CD14-positive monocyte (primary cell): ENCODE measurements at regions not wholly inside any gene's neighbourhood (a gene's known extent, or its start where the extent isn't known, plus 50 kb on each side); places are given as distances from the start of the nearest gene placed in this dataset.

Experiments
- DNase-seq, 3 donors: peaks; one replicate each; pipeline ENCODE4 v3.0.0-alpha.2; 2011 to 2022
- H2AFZ ChIP-seq: 2 replicates; pipeline ENCODE4 v1.6.0; 2012; ENCODE audit warnings: mild to moderate bottlenecking, low read depth, low read length, inconsistent platforms; ENCODE audit not compliant: insufficient read depth, poor library complexity, severe bottlenecking
- H3K27ac ChIP-seq, 2 donors: 1 replicate in 1 of 2; 2 replicates in 1 of 2; pipeline ENCODE4 v1.5.1; 2012 to 2013; ENCODE audit warnings: low read length in 2 of 2, control low read depth in 1 of 2, inconsistent platforms in 1 of 2, low read depth in 1 of 2, mild to moderate bottlenecking in 1 of 2
- H3K27me3 ChIP-seq, 2 donors: one replicate each; pipeline versions ENCODE4 v1.6.0 to v1.6.1; 2011 to 2013; ENCODE audit warnings: low read length in 2 of 2; ENCODE audit not compliant: control insufficient read depth in 2 of 2, insufficient read depth in 2 of 2
- H3K36me3 ChIP-seq, 2 donors: replicated peaks in 1 of 2; 1 replicate in 1 of 2; 2 replicates in 1 of 2; pipeline versions ENCODE4 v1.5.1 to v1.6.1; 2012 to 2013; ENCODE audit warnings: low read length in 2 of 2, control low read depth in 1 of 2, inconsistent platforms in 1 of 2, mild to moderate bottlenecking in 1 of 2; ENCODE audit not compliant: insufficient read depth in 2 of 2, control insufficient read depth in 1 of 2
- H3K4me1 ChIP-seq, 2 donors: 1 replicate in 1 of 2; 2 replicates in 1 of 2; pipeline versions ENCODE4 v1.5.1 to v1.6.1; 2012 to 2013; ENCODE audit warnings: low read length in 2 of 2, control low read depth in 1 of 2, inconsistent platforms in 1 of 2, mild to moderate bottlenecking in 1 of 2, moderate library complexity in 1 of 2; ENCODE audit not compliant: insufficient read depth in 2 of 2, control insufficient read depth in 1 of 2
- H3K4me2 ChIP-seq: replicated peaks from 2 replicates; pipeline ENCODE3; 2012; ENCODE audit warnings: low read length, moderate library complexity, mild to moderate bottlenecking; ENCODE audit not compliant: poor library complexity, severe bottlenecking; ENCODE audit errors: extremely low read depth
- H3K4me3 ChIP-seq, 3 experiments: fragments of 200-600 bp in 1 of 3; sonication (generic) in 1 of 3; replicated peaks in 1 of 3; 1 replicate in 2 of 3; 2 replicates in 1 of 3; pipeline ENCODE4 v1.5.1; 2011 to 2013; ENCODE audit warnings: low read length in 3 of 3, mild to moderate bottlenecking in 3 of 3, control low read depth in 2 of 3, low read depth in 2 of 3, inconsistent platforms in 1 of 3, moderate library complexity in 1 of 3
- H3K79me2 ChIP-seq: 2 replicates; pipeline ENCODE4 v1.6.0; 2012; ENCODE audit warnings: mild to moderate bottlenecking, control low read depth, inconsistent platforms, low read length, moderate library complexity; ENCODE audit not compliant: insufficient read depth
- H3K9ac ChIP-seq: 2 replicates; pipeline ENCODE4 v1.6.0; 2017; ENCODE audit warnings: low read length, mild to moderate bottlenecking; ENCODE audit not compliant: insufficient read depth, poor library complexity, severe bottlenecking
- H3K9me3 ChIP-seq, 2 donors: replicated peaks in 1 of 2; 1 replicate in 1 of 2; 2 replicates in 1 of 2; pipeline versions ENCODE4 v1.5.1 to v1.6.1; 2012 to 2013; ENCODE audit warnings: low read length in 2 of 2, control low read depth in 1 of 2; ENCODE audit not compliant: control insufficient read depth in 1 of 2, insufficient read depth in 1 of 2
- H4K20me1 ChIP-seq: 2 replicates; pipeline ENCODE4 v1.6.0; 2012; ENCODE audit warnings: mild to moderate bottlenecking, low read length, control low read depth, moderate library complexity; ENCODE audit not compliant: insufficient read depth
- H3K27ac Mint-ChIP-seq, 7 donors: one replicate each; pipeline ENCODE4 v1.8.0; 2020; ENCODE audit warnings: mild to moderate bottlenecking in 7 of 7, mixed read lengths in 7 of 7, moderate library complexity in 6 of 7, inconsistent platforms in 2 of 7
- H3K27me3 Mint-ChIP-seq, 3 donors: one replicate each; pipeline ENCODE4 v1.8.0; 2021 to 2022; ENCODE audit warnings: low read depth in 3 of 3, mild to moderate bottlenecking in 3 of 3, mixed read lengths in 3 of 3, moderate library complexity in 3 of 3, inconsistent platforms in 1 of 3
- H3K36me3 Mint-ChIP-seq, 2 donors: one replicate each; pipeline ENCODE4 v1.8.0; 2020; ENCODE audit warnings: mixed read lengths in 2 of 2, inconsistent platforms in 1 of 2, mild to moderate bottlenecking in 1 of 2
- H3K4me1 Mint-ChIP-seq: one replicate; pipeline ENCODE4 v1.8.0; 2020; ENCODE audit warnings: mild to moderate bottlenecking, mixed read lengths
- H3K4me3 Mint-ChIP-seq, 2 donors: one replicate each; pipeline ENCODE4 v1.8.0; 2020; ENCODE audit warnings: mild to moderate bottlenecking in 2 of 2, mixed read lengths in 2 of 2, moderate library complexity in 1 of 2
- H3K9me3 Mint-ChIP-seq, 7 donors: one replicate each; pipeline ENCODE4 v1.8.0; 2020 to 2022; ENCODE audit warnings: mixed read lengths in 7 of 7, mild to moderate bottlenecking in 6 of 7, moderate library complexity in 6 of 7, inconsistent platforms in 2 of 7
- WGBS: methylation state at CpG from one replicate; pipeline ENCODE4 v1.1.5; 2013; ENCODE audit warnings: missing lambda C conversion rate; ENCODE audit not compliant: insufficient coverage; 5-methylcytosine and 5-hydroxymethylcytosine counted together
- intact Hi-C, 2 donors: fragments of 100-400 bp; cut with micrococcal nuclease; formaldehyde crosslinking; loops; one replicate each; pipeline versions ENCODE4 v1.15.0 to v1.15.1; 2023
- TF ChIP-seq, protein P1 (sequence below): fragments of 200-600 bp; IDR thresholded peaks from one replicate; pipeline ENCODE4 v1.8.0; 2022; ENCODE audit warnings: antibody characterized with exemption, mild to moderate bottlenecking

- Histone ChIP-seq H3K4me1 (no peaks in the 10 kb centered on the region), H3K9ac (no peak overlapping the region), H3K27me3 (no peaks in the 10 kb centered on the region), H3K4me2 (no peak overlapping the region), H3K27ac (no peak overlapping the region), H2AFZ (no peak overlapping the region), H3K4me3 (no peak overlapping the region), H3K79me2 (no peaks in the 10 kb centered on the region), H3K9me3 (no peaks in the 10 kb centered on the region), H4K20me1 (no peaks in the 10 kb centered on the region), H3K36me3 (no peaks in the 10 kb centered on the region)
- no peak overlapping the region for H3K27ac Mint-ChIP-seq
- DNase-seq, result peak in 2 of 3 donors; percentile 6 to 14
- WGBS, result 78% methylated on average over 5 of the region's 15 CpGs
- H3K9me3 Mint-ChIP-seq, result no peaks in the 10 kb centered on the region
- peaks cover 0 to 3% (median 0%) of the 10 kb centered on the region in 3 donors for H3K27me3 Mint-ChIP-seq
- no peaks in the 10 kb centered on the region for H3K36me3 Mint-ChIP-seq
- H3K4me1 Mint-ChIP-seq, result no peaks in the 10 kb centered on the region
- H3K4me3 Mint-ChIP-seq, result no peak overlapping the region
- intact Hi-C loops, result no loop called here
- TF ChIP-seq, protein P1, sequence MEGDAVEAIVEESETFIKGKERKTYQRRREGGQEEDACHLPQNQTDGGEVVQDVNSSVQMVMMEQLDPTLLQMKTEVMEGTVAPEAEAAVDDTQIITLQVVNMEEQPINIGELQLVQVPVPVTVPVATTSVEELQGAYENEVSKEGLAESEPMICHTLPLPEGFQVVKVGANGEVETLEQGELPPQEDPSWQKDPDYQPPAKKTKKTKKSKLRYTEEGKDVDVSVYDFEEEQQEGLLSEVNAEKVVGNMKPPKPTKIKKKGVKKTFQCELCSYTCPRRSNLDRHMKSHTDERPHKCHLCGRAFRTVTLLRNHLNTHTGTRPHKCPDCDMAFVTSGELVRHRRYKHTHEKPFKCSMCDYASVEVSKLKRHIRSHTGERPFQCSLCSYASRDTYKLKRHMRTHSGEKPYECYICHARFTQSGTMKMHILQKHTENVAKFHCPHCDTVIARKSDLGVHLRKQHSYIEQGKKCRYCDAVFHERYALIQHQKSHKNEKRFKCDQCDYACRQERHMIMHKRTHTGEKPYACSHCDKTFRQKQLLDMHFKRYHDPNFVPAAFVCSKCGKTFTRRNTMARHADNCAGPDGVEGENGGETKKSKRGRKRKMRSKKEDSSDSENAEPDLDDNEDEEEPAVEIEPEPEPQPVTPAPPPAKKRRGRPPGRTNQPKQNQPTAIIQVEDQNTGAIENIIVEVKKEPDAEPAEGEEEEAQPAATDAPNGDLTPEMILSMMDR, result peak; percentile 68
Measured at GRCh38 chr5:4879693-4880303, 260.3 kb upstream of the ADAMTS16 start.

GRCh38 chr5:4880304-4880741 lies 259.8 kb upstream of the ADAMTS16 start:
- no peaks in the 10 kb centered on the region for H3K36me3 Mint-ChIP-seq
- no peaks in the 10 kb centered on the region for H3K36me3 ChIP-seq
- no peak overlapping the region for H3K27ac ChIP-seq
- no peaks in the 10 kb centered on the region for H3K9me3 Mint-ChIP-seq
- H3K4me3 ChIP-seq, result no peak overlapping the region
- no peak overlapping the region for H3K4me3 Mint-ChIP-seq
- DNase-seq, result no peak
- no peak overlapping the region for H2AFZ ChIP-seq
- no peaks in the 10 kb centered on the region for H3K79me2 ChIP-seq
- TF ChIP-seq, protein P1, result no peak
- H4K20me1 ChIP-seq, result no peaks in the 10 kb centered on the region
- 58% methylated on average over 13 of the region's 15 CpGs for WGBS
- H3K9ac ChIP-seq, result no peak overlapping the region
- no peaks in the 10 kb centered on the region for H3K4me1 Mint-ChIP-seq
- H3K4me1 ChIP-seq, result no peaks in the 10 kb centered on the region
- intact Hi-C loops, result no loop called here
- no peak overlapping the region for H3K27ac Mint-ChIP-seq
- no peaks in the 10 kb centered on the region for H3K9me3 ChIP-seq
- H3K27me3 ChIP-seq, result no peaks in the 10 kb centered on the region
- no peaks in the 10 kb centered on the region for H3K27me3 Mint-ChIP-seq
- no peak overlapping the region for H3K4me2 ChIP-seq
